HepG2 (cell line): ENCODE measurements at regions not wholly inside any gene's neighbourhood (a gene's known extent, or its start where the extent isn't known, plus 50 kb on each side); places are given as distances from the start of the nearest gene placed in this dataset.

Experiments used
- ATAC-seq: fragments of 200-7000 bp; cut with Tn5 transposase; 3 replicates; pipeline ENCODE4 v1.9.1; 2020; ENCODE audit warnings: mild to moderate bottlenecking, moderate library complexity
- BruUV-seq: library from RNA; stranded (reverse); fragments of 400-500 nt; replicated peaks from 2 replicates; lab custom pipeline; 2021; lab: Mats Ljungman, UMichigan
- CTCF ChIA-PET: fragments of 300-600 bp; formaldehyde crosslinking; extraction: SDS; loops from one replicate; lab custom pipeline; 2021; ENCODE audit warnings: low total read pairs, inconsistent platforms, low intra/inter-chr PET ratio; lab: Yijun Ruan, JAX
- POLR2A ChIA-PET: fragments of 350-600 bp; sonication (Branson Sonifier 250); formaldehyde crosslinking; loops from one replicate; lab custom pipeline; 2020; ENCODE audit warnings: antibody characterized with exemption, inconsistent platforms; lab: Yijun Ruan, JAX
- DNase-seq: peaks from one replicate; pipeline ENCODE4 v3.0.0-alpha.2; 2015; ENCODE audit warnings: low spot score
- FAIRE-seq: peaks from 3 replicates; lab custom pipeline; 2011; peaks lifted over from hg19 to GRCh38; lab: Jason Lieb, UNC
- H2AFZ ChIP-seq: one replicate; pipeline ENCODE4 v1.6.1; 2011; ENCODE audit warnings: low read length, inconsistent platforms
- H3K27ac ChIP-seq: fragments of 300-600 bp; 3 replicates; pipeline ENCODE4 v1.8.0; 2011; ENCODE audit warnings: mixed run types, mild to moderate bottlenecking, mixed read lengths, low read length, inconsistent platforms; ENCODE audit not compliant: insufficient read depth; ENCODE audit errors: extremely low read length
- H3K27me3 ChIP-seq, 2 experiments: fragments of 200-600 bp in 1 of 2; 2 replicates in 1 of 2; 3 replicates in 1 of 2; pipeline versions ENCODE4 v1.6.0 to v1.8.0; 2011; ENCODE audit warnings: low read length in 2 of 2, mild to moderate bottlenecking in 2 of 2, moderate library complexity in 2 of 2, inconsistent platforms in 1 of 2; ENCODE audit not compliant: insufficient read depth in 2 of 2, control insufficient read depth in 1 of 2
- H3K36me3 ChIP-seq, 2 experiments: fragments of 200-600 bp in 1 of 2; replicated peaks in 1 of 2; 2 replicates in 1 of 2; 3 replicates in 1 of 2; pipeline versions ENCODE4 v1.5.1 to v1.8.0; 2011; ENCODE audit warnings: low read length in 2 of 2, inconsistent platforms in 1 of 2; ENCODE audit not compliant: insufficient read depth in 2 of 2, control insufficient read depth in 1 of 2
- H3K4me1 ChIP-seq: 2 replicates; pipeline ENCODE4 v1.5.1; 2012; ENCODE audit warnings: low read length, inconsistent platforms; ENCODE audit not compliant: insufficient read depth
- H3K4me2 ChIP-seq: 2 replicates; pipeline ENCODE4 v1.6.0; 2011; ENCODE audit warnings: low read depth, low read length, inconsistent platforms
- H3K4me3 ChIP-seq, 3 experiments: fragments of 200-600 bp in 1 of 3; sonication (generic), shearing (Covaris generic) in 1 of 3; replicated peaks in 1 of 3; 2 replicates each; pipeline ENCODE4 v1.5.1; 2011 to 2016; ENCODE audit warnings: low read length in 3 of 3, inconsistent platforms in 2 of 3, low read depth in 2 of 3, mild to moderate bottlenecking in 2 of 3, control low read depth in 1 of 3, mixed read lengths in 1 of 3; ENCODE audit not compliant: insufficient read depth in 1 of 3
- H3K79me2 ChIP-seq: one replicate; pipeline ENCODE4 v1.6.1; 2011; ENCODE audit warnings: low read length, inconsistent platforms; ENCODE audit not compliant: insufficient read depth
- H3K9ac ChIP-seq: 2 replicates; pipeline ENCODE4 v1.6.0; 2011; ENCODE audit warnings: mild to moderate bottlenecking, low read depth, low read length, inconsistent platforms; ENCODE audit not compliant: insufficient read depth
- H3K9me3 ChIP-seq: 2 replicates; pipeline ENCODE4 v1.5.1; 2012; ENCODE audit warnings: mild to moderate bottlenecking, low read length
- H4K20me1 ChIP-seq: 2 replicates; pipeline ENCODE4 v1.6.0; 2011; ENCODE audit warnings: inconsistent platforms, mild to moderate bottlenecking, low read length, moderate library complexity; ENCODE audit not compliant: insufficient read depth
- ADNP ChIP-seq: sonication (generic); formaldehyde crosslinking; IDR thresholded peaks from 2 replicates; pipeline ENCODE4 v1.4.0; 2020; ENCODE audit warnings: missing genetic modification reagents
- CEBPB ChIP-seq: IDR thresholded peaks from 2 replicates; pipeline ENCODE4 v1.6.1; 2011; ENCODE audit warnings: low read depth, low read length, improper control_type of control experiment, borderline replicate concordance
- SATB2 ChIP-seq: sonication (generic); formaldehyde crosslinking; IDR thresholded peaks from 2 replicates; pipeline ENCODE4 v1.5.0; 2020; ENCODE audit warnings: missing genetic modification reagents
- TRIM24 ChIP-seq: sonication (generic); formaldehyde crosslinking; IDR thresholded peaks from 2 replicates; pipeline ENCODE4 v1.8.0; 2022; ENCODE audit warnings: mild to moderate bottlenecking, missing genetic modification reagents
- ZNF850 ChIP-seq: sonication (generic); formaldehyde crosslinking; conservative IDR thresholded peaks from 2 replicates; pipeline ENCODE4 v1.9.0; 2021; ENCODE audit warnings: mild to moderate bottlenecking, missing genetic modification reagents
- WGBS: methylation state at CpG from one replicate; pipeline ENCODE4 v1.1.6; 2017; ENCODE audit warnings: low lambda C conversion rate; 5-methylcytosine and 5-hydroxymethylcytosine counted together
- in situ Hi-C: cut with HindIII; loops from 2 replicates; pipeline ENCODE4 v1.10.0; 2017; ENCODE audit warnings: low pct_unique_long_range_greater_than_20kb; ENCODE audit not compliant: extremely low pct_ligation_motif_present
- intact Hi-C: fragments of 100-400 bp; cut with micrococcal nuclease; formaldehyde crosslinking; loops from one replicate; pipeline ENCODE4 v1.10.0; 2022; ENCODE audit not compliant: unreplicated experiment

DNA sequence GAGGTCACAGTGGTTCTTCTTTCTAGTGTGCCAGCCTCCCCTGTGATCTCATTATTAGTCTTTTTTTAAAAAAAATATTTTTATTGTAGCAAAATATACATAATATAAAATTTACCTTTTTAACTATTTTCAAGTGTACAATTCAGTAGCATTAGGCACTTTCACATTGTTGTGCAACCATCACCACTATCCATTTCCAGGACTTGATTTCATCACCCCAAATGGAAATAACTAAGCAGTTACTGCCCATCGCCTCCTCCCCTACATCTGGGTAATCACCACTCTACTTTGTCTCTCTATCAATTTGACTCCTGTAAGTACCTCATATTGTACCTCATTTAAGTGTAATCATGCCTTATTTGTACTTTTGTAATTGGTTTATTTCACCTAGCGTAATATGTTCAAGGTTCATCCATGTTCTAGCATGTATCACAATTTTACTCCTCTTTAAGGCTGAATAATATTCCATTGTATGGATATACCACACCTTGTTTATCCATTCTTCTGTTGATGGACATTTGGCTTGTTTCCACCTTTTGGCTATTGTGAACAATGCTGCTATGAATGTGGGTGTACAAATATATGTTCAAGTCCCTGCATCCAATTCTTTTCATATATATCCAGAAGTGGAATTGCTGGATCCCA is 68.6 kb upstream of the FYN start:
- in situ Hi-C loops = no loop called here
- H3K79me2 ChIP-seq = no peaks in the 10 kb centered on the region
- CTCF ChIA-PET = no interaction called here

GRCh38 chr6:111942561-111942960 is 69.3 kb upstream of the FYN start:
- H3K9ac ChIP-seq = no peak overlapping the region
- WGBS = 9% methylated on average over 2 of the region's 2 CpGs
- ChIA-PET CTCF (no interaction called here), POLR2A (no interaction called here)
- H3K9me3 ChIP-seq = no peaks in the 10 kb centered on the region
- H3K27ac ChIP-seq = no peak overlapping the region
- BruUV-seq = no TSS peak
- H3K4me1 ChIP-seq = no peaks in the 10 kb centered on the region
- FAIRE-seq = no peak
- DNase-seq = no peak
- no peak for ATAC-seq
- H4K20me1 ChIP-seq = no peaks in the 10 kb centered on the region
- no peaks in the 10 kb centered on the region for H3K36me3 ChIP-seq
- in situ Hi-C loops = no loop called here
- no peak overlapping the region for H3K4me2 ChIP-seq
- no peaks in the 10 kb centered on the region for H3K27me3 ChIP-seq
- no peak for TF ChIP-seq ZNF850 (CRISPR knock-in tag)
- no peak for TF ChIP-seq ADNP
- no peak for TF ChIP-seq TRIM24
- TF ChIP-seq, all 625 proteins: peak for 0
- no peaks in the 10 kb centered on the region for H3K79me2 ChIP-seq
- intact Hi-C loops = no loop called here
- no peak overlapping the region for H3K4me3 ChIP-seq
- no peak overlapping the region for H2AFZ ChIP-seq

More for the DNA sequence above, 68.6 kb upstream of the FYN start:
- FAIRE-seq = no peak
- TF ChIP-seq SATB2 (CRISPR knock-in tag) (no peak), CEBPB (peak; percentile 77; the same call in 1 of the 2 replicates)
- H4K20me1 ChIP-seq = no peaks in the 10 kb centered on the region
- WGBS = 20% methylated on average over 2 of the region's 2 CpGs
- no peak for ATAC-seq
- H3K4me2 ChIP-seq = no peak overlapping the region
- H3K27me3 ChIP-seq = no peaks in the 10 kb centered on the region
- H3K9ac ChIP-seq = no peak overlapping the region
- no peaks in the 10 kb centered on the region for H3K4me1 ChIP-seq
- POLR2A ChIA-PET = no interaction called here
- H3K36me3 ChIP-seq = no peaks in the 10 kb centered on the region
- intact Hi-C loops = no loop called here
- H2AFZ ChIP-seq = no peak overlapping the region
- no peak overlapping the region for H3K27ac ChIP-seq
- no TSS peak for BruUV-seq
- no peak for DNase-seq
- H3K4me3 ChIP-seq = no peak overlapping the region
- no peaks in the 10 kb centered on the region for H3K9me3 ChIP-seq
